22Rv1 (cell line): ENCODE measurements at regions not wholly inside any gene's neighbourhood (a gene's known extent, or its start where the extent isn't known, plus 50 kb on each side); places are given as distances from the start of the nearest gene placed in this dataset.

Source experiments
- H3K27ac ChIP-seq: fragments of 450-650 bp; 2 replicates; pipeline ENCODE4 v1.5.1; 2017
- ZFX ChIP-seq: fragments of 450-650 bp; IDR thresholded peaks from 2 replicates; pipeline ENCODE4 v1.6.1; 2017; ENCODE audit warnings: antibody characterized with exemption, borderline replicate concordance
- TF ChIP-seq, protein P1 (sequence below): fragments of 450-650 bp; IDR thresholded peaks from 2 replicates; pipeline ENCODE4 v1.5.1; 2017; ENCODE audit warnings: mild to moderate bottlenecking

DNA sequence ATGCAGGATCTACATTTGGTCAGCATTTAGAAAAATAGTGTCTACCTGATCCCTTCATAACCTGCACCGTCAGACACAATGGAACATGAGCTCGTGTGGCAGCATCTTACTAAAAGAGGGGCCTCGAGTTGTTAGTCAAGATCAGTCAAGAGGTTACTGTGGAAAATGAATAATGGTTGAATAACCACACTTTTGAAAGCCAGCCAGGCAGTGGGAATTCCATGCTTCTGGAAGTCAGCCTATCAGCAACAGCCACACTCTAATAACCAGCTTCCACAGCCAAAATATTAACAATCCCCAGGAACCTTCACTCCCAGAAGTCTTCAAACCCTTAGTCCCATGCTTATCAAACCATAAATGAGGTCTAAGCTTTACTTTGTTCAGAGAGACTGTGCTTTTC is 234.3 kb downstream of the HS3ST1 start:
- TF ChIP-seq, protein P1, sequence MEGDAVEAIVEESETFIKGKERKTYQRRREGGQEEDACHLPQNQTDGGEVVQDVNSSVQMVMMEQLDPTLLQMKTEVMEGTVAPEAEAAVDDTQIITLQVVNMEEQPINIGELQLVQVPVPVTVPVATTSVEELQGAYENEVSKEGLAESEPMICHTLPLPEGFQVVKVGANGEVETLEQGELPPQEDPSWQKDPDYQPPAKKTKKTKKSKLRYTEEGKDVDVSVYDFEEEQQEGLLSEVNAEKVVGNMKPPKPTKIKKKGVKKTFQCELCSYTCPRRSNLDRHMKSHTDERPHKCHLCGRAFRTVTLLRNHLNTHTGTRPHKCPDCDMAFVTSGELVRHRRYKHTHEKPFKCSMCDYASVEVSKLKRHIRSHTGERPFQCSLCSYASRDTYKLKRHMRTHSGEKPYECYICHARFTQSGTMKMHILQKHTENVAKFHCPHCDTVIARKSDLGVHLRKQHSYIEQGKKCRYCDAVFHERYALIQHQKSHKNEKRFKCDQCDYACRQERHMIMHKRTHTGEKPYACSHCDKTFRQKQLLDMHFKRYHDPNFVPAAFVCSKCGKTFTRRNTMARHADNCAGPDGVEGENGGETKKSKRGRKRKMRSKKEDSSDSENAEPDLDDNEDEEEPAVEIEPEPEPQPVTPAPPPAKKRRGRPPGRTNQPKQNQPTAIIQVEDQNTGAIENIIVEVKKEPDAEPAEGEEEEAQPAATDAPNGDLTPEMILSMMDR: no peak
- no peak for TF ChIP-seq ZFX

DNA sequence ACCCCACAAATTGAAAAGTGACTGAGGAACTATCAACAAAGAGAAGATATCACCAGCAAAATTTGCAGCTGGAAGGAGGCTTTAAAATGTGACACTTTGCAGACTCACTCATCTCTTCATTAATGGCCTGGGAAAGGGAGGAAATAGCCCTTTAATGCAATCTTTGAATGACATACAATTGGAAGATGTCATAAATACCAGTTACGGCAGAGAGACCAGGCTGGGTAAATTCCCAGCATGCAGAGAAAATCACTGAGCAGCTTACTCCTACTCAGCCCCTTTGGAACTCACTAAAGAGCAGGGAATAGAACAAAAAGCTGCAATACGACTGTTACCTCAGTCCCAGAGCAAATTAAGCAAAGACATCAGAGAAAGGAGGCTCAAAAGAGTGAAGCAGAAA is 238.9 kb downstream of the HS3ST1 start:
- no peak overlapping the region for H3K27ac ChIP-seq

More for the DNA sequence above, 234.3 kb downstream of the HS3ST1 start:
- no peak overlapping the region for H3K27ac ChIP-seq

DNA sequence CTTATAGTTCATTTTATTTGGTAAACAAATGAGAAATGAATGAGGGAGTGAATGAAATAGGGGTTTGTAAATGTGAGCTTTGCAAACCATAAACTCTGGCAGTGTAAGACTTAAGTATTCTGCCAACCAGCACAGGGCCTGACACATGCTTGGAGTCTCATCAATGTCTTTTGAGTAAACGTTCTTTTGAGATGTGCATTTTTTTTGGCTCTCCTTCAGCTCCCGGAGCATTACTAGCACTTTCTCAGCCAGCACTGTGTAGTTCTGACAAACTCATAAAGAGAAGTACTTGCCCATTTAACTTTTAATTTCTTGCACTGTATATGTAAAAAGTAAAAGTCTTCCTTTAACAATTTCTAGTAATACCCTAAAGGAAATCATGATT is 245.3 kb downstream of the HS3ST1 start:
- H3K27ac ChIP-seq: no peak overlapping the region
- TF ChIP-seq, protein P1: no peak
- TF ChIP-seq ZFX: no peak

More for the DNA sequence above, 238.9 kb downstream of the HS3ST1 start:
- no peak for TF ChIP-seq ZFX
- TF ChIP-seq, protein P1: no peak

GRCh38 chr4:11182586-11183355 is 245.9 kb downstream of the HS3ST1 start:
- no peak for TF ChIP-seq ZFX
- TF ChIP-seq, protein P1: no peak
- H3K27ac ChIP-seq: no peak overlapping the region

DNA sequence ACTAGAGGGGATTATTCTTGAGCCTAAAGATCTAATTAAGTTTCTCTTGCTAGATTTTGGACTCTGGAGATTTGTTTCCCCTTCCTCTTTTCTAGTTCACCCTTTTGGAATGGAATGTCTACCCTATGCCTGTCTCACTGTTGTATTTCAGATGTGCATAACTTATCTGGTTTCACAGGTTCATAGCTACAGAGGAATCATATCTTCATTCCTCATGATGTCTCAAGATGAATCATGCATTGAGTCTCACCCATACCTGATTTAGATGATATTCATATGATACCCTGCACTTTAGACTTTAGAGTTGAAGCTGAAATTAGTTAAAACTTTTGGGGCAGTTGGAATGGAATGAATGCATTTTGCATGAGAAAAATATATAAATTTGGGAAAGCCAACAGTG is 246.7 kb downstream of the HS3ST1 start:
- TF ChIP-seq, protein P1: no peak
- no peak for TF ChIP-seq ZFX
- H3K27ac ChIP-seq: no peak overlapping the region

GRCh38 chr4:11179796-11180195 is 248.9 kb downstream of the HS3ST1 start:
- no peak overlapping the region for H3K27ac ChIP-seq
- TF ChIP-seq ZFX: no peak
- TF ChIP-seq, protein P1: no peak

- TF ChIP-seq, protein P1: no peak
- no peak for TF ChIP-seq ZFX
- no peak overlapping the region for H3K27ac ChIP-seq
Observed at GRCh38 chr4:11178433-11178832, 250.3 kb downstream of the HS3ST1 start.
